GM18519 (cell line): ENCODE measurements at regions not wholly inside any gene's neighbourhood (a gene's known extent, or its start where the extent isn't known, plus 50 kb on each side); places are given as distances from the start of the nearest gene placed in this dataset.
"Not testable (repeated sequence)": the region's sequence is repeated elsewhere in the genome, so short reads cannot be mapped to it uniquely, and the experiment has no call there.

Experiments used
- ATAC-seq: cut with Tn5 transposase; IDR thresholded peaks from one replicate; pipeline ENCODE4 v1.9.1; 2021; ENCODE audit warnings: mild to moderate bottlenecking, moderate library complexity; ENCODE audit not compliant: unreplicated experiment, low FRiP score

DNA sequence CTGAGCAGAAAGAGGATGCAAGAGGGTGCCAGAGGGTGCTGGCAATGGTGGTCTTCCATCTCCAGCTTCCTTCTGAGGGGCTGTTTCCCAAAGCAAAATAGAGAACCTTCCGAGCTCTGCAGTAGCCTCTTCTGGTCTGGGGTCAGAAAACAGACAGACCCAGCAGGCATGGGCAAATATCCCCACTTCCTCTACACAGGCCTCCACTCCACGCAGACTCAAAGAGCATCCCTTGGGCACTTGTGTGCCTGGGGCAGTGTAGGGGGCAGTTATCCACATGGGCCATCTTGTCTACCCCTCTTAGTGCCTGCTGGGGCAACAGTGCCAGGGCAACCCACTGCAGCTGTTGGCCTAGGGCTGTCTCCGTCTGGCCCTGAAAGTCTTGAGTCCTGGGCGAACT is 231.9 kb downstream of the TTC8 start:
- no peak for ATAC-seq

DNA sequence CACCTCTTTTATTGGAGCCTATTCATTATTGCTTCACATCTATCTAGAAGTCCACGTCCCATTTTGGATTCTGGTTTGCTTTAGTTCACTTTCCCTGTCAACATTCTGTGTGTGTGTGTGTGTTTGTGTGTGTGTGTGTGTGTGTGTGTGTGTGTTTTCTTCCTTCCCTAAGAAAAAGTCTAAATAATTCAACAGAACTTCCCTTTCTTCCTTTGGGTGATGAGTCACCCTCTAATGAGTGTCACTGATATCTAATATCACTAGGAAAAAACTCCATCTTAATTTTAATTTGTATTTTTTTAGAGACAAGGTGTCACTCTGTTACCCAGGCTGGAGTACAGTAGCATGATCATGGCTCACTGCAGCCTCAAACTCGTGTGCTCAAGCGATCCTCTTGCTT is 234.2 kb downstream of the TTC8 start:
- ATAC-seq, result no peak

DNA sequence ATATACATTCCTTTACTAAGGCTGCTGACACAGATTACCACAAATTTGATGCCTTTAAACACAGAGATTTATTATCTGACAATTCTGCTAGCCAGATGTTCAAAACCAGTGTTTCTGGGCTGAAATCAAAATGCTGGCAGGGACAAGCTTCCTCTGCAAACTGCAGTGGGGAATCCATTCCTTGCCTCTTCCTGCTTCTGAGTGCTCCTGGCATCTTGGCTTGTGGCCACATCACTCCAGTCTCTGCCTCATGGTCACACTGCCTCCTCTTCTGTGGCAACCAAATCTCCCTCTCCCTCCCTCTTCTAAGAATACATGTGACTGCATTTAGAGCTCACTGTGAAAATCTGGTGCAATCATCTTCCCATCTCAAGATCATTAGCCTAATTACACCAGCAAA is 235.7 kb downstream of the TTC8 start:
- ATAC-seq, result no peak

DNA sequence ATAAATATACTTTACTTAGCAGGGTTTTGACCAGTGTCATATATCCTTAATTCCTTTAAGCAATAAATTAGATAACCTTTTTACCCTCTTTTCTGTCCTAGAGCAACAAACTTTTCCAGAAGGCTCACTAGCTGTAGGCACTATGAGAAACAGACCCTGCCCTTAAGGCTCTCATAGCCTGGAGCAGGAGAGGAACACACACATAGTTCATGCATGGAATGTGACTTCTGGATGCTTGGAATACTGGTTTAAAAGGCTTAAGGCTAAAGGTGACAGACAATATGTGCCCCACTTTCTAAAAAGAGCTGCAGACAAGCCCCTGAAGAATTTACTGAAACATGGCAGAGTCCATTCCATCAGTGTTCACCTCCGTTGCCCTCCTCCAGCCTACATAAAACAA is 237.2 kb downstream of the TTC8 start:
- no peak for ATAC-seq

DNA sequence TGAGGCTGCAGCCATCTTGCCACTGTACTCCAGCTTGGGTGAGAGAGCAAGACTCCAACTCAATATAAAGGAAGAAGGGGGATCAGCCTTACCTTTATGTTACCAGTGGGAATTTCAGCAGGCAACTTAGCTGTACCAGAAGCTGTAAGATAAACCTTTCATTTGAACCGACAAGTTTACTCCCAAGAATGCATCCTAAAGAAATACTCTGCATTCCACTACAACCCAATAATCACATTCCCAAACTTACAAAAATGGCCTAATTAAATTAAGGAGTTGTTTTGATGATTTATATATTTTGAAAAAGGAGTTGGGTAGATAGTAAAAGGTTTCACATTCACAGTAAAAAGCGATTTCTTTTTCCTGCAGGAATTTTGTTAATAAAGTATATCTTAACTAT is 241.4 kb downstream of the TTC8 start:
- no peak for ATAC-seq

DNA sequence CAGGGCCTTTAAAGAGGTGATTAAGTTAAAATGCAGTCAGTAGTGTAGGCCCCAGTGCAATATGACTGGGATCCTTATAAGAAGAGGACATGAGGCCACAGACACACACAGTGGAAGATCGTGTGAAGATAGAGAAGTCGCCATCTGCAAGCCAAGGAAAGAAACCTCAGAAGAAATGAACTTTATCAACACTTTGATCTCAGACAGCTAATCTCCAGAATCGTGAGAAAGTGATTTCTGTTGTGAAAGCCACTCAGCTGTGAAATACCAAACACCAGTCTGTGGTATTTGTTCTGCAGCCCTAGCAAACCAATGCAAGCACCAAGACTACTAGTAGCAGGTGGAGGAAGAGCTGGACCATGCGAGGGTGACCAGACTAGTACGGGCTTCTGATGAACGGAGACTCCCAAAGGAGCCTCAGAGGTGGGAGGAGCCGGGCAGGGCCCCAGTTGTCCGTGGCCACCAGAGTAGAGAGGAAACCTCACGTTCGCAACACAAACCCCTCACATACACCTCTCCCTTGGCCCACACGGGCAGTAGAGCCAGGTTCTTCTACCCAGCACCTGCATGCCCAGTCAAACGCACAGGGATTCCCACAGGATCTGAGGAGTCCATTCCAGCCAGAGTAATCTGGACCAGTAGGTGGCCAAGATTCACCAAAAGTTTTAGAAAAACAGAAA is 243.0 kb downstream of the TTC8 start:
- no peak for ATAC-seq

DNA sequence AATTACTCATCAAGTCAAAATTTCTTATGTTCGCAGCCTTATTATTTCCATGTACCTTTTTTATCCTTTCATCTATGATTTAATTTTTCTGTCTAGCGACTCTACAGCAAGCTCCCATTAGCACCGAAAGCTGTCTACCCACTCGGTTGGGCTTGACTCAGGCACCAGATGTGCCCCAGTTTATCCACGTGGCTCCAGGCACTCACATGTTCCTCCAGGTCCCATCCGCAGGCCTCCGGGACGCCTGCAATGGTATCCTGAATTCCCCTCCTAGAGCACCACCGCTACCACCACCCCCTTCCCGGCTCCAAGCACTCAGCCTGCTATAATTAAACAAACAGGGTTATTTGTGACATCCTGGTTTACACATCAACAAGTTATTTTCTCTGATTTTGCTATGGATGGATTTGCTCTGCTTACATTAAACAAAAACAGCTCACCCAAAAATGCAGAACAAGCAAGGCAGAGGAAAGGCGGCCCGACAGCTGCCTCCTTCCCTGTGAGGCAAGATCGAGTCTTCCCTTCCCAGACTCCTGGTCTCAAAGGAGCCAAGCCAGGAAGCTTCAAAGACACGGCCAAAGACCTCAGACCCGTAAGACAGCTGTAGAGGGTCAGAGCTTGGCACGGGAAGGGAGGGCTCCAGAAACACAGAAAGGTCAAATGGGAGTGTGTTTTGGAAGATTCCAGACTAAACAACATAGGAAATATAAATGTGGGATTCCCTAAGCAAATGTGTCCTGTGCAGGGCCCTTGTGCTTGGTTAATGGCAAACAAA is 253.8 kb downstream of the TTC8 start:
- no peak for ATAC-seq

DNA sequence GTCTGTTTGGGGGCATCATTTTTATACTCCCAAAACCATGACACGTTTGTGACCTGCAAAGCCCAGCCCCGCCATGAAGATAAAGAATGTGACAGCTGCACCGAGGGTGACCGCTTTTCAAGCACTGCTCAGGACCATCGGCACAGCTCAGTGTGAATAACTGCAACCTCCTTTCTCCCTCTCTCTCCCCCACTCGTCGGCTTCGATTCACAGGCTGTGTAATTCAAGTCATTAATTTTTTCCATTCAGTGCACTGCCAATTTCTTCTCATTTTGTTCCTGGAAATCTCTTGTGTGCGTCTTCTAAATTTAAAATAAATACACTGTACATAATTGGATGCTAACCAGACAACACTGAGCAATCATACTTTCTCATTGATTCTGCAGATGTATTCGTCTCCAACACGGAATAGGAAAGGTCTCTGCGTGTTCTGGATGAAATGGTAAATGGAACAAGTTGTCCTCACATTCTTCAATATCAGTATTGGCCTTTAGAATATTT is 260.8 kb downstream of the TTC8 start:
- ATAC-seq, result no peak

DNA sequence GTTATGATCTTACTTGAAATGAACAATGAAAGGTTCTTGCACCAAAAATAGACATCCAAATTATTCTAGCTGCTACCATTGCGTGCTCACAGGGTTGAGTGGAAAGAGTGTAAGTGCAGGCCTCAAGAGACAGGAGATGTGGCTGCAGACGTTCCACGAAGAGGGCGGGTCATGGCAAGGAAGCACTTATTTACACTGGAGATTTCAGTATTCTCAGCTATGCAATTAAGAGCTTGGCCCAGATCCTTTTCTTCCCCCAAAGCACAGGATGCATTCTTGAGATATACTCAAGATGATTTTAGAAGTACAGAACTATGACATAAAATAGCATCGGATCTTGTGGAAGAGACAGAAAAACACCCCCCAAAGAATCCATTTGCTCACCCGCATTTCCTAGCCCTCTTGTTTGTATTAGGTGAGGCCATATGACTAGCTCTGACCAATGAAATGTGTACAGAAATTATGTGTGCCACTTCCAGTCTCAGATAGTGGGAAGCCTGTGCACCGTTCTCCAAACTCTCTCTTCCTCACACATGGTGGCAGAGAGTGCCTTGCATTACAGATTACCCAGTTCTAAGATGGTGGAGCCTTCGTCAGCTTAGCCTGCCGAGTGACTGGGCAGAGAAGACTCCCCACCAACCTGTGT is 261.4 kb downstream of the TTC8 start:
- no peak for ATAC-seq

DNA sequence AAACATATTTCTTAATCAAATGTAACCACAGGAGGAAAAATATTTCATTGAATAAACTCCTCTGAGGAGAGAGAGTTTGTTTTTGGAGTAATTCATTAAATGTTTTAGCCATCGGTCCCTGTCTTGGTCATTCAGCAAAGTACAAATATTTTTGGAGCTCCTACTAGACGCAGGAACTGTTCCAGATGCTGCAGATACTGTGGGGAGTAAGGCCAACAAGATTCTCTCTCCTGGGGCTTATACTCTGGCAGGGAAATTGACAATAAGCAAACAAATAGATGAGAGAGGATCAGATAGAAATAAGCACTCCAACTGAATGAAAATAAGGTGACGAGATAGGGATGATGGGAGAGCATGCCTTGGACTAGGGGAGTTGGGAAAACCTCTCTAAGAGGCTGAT is 264.1 kb downstream of the TTC8 start:
- no peak for ATAC-seq

DNA sequence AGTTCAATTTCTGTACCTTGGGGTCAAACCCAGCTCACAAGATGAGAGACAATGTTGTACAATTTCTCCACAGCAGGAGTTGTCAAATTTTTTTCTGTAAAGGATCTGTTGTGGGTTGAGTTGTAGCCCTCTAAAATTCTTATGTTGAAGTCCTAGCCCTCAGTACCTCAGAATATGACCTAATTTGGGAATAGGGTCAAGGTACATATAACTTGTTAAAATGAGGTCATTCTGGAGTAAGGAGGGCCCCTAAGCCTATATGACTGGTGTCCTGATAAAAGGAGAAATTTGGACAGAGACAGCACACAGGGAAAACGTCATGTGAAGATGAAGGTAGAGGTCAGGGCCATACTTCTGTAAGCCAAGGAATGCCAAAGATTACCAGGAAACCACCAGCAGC is 264.9 kb downstream of the TTC8 start:
- no peak for ATAC-seq

DNA sequence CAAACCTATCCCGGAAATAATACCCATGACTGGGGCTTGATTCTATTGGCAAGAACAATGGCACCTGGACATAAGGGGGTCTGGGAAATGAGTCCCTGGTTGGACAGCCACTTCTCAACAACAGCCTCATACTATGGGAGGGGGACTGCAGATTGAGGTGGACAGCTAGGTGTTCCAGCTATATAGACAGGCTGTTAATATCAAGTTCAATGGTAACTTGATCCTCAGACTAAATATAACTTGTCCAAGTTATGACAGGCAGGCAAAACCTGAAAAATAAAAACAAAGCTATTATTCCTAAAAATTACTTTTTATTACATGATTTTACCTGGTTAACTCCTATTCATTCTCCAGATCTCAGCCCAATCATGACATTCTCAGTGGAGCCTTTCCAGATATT is 267.3 kb downstream of the TTC8 start:
- ATAC-seq, result no peak

DNA sequence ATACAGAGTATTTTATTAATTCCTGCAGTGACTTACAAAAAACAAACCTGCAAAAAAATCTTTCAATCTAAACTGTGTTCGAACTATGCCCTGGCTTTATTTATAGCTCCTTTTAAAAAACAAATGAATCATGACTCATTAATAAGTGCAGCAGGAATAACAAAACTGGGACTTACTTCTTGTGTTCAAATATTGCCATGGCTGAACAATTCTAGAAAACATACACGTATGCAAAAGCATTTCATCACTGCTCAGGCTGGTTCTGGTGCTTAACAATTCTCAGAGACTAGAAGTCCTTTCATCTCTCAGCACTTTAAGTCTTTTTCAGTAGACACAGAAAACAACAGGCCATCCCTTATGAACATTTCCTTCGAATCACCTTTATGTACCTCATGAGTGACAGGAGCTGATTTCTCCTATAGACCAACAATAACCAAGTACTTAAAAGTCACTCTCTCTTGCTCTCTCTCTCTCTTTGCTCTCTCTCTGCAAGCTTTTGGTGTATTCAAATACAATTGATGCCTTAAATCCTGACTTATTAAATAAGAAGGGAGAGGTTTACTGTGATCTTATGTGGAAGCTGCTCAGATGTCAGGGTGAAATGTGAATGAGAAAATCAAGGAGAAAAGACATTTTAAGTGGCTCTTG is 268.8 kb downstream of the TTC8 start:
- ATAC-seq, result no peak

DNA sequence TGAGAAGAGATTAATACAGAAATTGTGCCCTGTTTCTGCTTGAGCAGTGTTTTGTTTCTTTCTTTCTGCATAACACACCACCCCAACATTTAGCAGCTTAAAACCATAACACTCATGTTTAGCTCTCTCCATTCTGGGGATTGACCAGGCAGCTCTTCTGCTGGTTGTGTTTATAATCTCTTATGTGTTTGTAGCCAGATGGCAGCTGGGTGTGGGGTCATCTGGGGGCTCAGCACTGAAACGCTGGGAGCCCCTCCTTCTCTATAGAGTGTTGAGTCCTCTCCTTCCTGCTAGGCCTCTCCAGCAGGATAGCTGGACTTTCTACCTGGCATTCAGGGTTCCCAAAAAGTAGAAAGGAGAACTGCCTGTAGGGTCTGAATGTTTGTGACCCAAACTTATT is 270.6 kb downstream of the TTC8 start:
- no peak for ATAC-seq

DNA sequence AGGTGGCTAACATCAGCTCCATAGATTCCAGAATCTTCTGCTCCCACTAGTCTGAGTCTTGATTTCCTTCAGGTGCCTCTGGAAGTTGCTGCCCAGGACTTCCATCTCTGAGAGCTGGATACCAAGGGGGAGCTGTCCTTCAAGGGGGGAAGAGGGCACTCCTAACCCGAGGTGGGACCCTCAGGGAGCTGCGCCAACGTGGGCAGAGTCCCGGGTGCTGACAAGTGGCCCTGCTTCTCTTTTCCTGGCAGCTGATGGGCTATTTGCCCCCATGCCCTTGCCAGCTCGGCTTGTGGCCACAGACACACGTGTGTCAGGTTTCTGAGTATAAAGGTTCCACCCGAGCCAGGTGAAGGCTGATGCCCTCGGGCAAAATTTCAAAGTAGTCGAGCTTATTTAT is 272.5 kb downstream of the TTC8 start:
- no peak for ATAC-seq

DNA sequence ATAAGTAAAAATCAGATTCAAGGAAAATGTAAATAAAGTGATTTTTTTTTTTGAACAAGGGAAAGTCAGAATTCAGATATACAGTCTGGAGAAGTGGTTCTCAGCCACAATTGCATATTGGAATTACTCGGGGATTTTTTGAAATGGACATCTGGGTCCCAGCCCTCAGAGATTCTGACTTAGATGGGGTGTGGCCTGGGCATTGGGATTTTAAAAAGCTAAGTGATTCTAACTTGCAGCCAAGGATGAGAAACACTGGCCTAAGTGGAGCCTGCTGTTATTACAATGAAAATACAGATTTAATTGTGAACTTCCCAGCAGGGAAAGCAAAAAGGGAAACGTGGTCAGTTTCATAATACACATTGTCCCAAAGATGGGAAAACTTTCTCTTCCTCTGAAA is 273.8 kb downstream of the TTC8 start:
- ATAC-seq, result no peak

DNA sequence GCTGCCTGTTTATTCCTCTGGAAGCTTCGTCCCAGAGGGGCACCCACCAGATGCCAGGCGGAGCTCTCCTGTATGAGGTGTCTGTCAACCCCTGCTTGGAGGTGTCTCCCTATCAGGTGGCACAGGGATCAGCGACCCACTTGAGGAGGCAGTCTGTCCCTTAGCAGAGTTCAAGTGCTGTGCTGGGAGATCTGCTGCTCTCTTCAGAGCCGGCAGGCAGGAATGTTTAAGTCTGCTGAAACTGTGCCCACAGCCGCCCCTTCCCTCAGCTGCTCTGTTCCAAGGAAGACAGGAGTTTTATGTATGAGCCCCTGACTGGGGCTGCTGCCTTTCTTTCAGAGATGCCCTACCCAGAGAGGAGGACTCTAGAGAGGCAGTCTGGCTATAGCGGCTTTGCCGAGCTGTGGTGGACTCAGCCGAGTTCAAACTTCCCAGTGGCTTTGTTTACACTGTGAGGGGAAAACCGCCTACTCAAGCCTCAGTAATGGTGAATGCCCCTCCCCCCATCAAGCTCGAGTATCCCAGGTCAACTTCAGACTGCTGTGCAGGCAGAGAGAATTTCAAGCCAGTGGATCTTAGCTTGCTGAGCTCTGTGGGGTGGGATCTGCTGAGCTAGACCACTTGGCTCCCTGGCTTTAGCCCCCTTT is 279.8 kb downstream of the TTC8 start:
- ATAC-seq, result not testable (repeated sequence)

DNA sequence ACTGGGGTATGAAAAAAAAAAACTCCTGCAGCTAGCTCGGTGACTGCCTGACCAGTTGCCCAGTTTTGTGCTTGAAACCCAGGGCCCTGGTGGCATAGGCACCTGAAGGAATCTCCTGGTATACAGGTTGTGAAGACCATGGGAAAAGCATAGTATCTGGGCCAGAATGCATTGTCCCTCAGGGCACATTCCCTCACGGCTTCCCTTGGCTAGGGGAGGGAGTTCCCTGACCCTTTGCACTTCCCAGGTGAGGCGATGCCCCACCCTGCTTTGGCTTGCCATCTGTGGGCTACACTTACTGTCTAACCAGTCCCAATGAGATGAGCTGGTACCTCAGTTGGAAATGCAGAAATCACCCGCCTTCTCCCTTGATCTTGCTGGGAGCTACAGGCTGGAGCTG is 280.4 kb downstream of the TTC8 start:
- not testable (repeated sequence) for ATAC-seq
